SKM-1 (cell line): ENCODE measurements at regions not wholly inside any gene's neighbourhood (a gene's known extent, or its start where the extent isn't known, plus 50 kb on each side); places are given as distances from the start of the nearest gene placed in this dataset.

ENCODE experiments used
- DNase-seq: peaks from one replicate; lab custom pipeline; 2025; ENCODE audit not compliant: unreplicated experiment; lab: John Stamatoyannopoulos, UW

DNA sequence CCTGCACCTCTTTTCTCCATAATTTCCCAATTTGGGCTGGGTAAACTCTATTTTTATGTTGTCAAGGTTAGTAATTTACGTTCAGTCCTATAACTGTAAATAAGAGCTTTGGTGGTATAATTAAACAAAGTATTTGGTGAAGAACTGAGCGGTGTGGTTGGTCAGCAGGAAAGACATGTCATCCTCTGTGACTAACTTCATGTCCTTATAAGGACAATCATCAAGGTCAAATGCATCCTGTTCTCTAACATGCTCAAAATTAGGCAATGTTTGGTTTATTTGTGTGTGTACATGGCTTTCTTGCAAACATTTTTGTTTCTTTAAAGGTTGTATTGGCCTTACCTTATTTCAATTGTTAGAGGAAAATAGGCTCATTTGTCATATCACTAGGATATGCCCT lies 121.5 kb upstream of the NABP1 start:
- DNase-seq, result no peak

DNA sequence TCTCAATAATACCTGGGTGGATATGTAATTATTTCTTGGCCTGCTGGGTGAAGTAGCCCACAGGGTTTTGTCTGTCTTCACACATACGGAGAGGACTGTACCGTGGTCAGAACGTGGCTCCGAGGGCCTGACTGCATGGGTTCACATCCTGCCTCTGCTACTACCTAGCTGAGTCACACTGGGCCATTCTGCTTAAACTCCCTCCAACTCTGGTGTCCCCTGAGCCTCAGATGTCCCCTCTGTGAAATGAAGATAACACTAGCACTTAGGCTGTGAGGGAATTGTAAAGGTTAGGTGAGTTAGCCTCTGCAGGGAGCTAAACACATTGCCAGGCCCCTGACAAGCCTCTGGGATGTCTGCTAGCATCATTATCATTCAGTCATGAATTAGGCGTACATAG lies 120.1 kb upstream of the NABP1 start:
- DNase-seq, result no peak

DNA sequence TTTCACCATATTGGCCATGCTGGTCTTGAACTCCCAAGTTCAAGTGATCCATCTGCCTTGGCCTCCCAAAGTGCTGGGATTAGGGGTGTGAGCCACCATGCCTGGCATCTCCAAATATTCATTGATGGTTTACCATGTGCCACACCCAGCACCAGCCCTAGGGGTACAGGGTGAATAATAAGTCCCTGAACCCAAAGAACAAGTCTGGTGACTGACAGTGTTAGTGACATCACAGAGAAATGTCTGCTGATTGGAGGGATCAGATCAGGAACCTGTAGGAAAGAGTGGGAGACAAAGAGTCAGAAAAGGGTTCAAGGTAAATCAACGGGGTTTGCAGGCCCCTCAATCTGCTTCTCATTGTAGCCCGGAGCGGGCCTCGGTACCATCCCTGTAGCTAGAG lies 118.4 kb upstream of the NABP1 start:
- no peak for DNase-seq

DNA sequence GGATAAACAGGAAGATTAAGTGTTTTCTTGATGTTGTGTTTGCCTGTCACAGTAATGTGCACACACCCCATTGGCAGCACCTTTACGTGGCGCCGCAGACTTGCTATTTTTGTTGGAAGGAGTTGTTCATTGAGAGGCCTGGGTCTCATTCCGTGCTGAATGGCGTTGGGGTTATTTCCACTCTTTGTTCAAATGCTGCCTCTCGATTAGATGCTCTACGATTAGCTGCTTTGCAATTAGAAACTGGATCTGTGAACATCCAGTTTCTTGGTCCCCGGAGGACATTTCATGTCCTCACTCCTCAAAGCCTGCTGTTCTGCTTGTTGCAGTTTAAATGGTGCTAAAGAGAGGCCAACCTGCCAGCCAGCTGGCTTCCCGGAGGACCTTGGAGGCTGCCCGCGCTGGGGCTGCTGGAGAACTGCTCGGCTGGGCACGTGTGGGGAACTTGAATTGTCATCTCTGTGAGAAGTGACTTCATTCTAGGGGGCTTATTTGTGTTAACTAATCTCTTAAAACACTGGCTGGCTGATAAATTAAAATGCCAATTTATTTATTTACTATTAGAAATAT lies 117.4 kb upstream of the NABP1 start:
- DNase-seq, result no peak

DNA sequence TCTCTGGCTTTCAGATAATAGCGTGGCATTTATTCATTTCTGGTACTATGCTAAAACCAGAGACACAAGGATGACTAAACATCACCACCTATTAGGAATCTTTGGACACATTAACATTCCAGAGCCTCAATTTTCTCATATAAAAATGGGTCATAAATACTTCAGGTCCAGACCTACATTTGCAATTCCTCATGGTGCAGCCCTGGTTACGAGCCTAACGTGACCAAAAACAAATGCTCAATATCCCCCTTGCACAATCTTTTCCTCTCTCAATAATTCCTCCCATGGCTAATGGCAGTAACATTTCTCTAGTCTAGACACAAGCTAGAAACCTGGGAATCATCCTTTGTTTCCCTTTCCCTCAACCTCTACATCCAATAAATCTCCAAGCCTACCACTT lies 112.8 kb upstream of the NABP1 start:
- no peak for DNase-seq

DNA sequence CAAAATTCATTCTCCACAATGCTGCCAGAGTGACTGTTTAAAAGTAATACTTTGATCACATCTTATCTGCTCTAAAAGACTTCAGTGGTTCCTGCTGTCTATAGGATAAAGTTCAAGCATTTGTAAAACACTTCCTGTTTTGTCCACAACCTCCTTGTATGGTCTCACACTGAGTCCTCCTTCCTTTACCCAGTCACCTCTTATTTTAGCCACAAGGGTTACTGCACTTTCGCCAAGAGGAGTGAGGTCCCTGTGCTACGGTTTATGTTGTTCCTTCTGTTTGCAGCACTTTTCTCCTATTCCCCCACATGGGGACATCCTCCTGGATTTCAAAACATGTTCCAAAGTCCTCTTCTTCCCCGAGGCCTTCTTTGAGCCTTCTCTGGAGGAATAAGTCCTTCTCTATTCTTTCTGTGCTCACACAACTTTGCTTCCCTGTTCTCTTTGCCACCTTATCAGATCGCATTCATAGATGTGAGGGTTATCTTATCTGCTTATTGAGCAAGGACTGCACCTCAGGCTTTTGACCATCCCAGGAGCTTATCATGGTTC lies 112.2 kb upstream of the NABP1 start:
- peak; percentile 66 for DNase-seq

DNA sequence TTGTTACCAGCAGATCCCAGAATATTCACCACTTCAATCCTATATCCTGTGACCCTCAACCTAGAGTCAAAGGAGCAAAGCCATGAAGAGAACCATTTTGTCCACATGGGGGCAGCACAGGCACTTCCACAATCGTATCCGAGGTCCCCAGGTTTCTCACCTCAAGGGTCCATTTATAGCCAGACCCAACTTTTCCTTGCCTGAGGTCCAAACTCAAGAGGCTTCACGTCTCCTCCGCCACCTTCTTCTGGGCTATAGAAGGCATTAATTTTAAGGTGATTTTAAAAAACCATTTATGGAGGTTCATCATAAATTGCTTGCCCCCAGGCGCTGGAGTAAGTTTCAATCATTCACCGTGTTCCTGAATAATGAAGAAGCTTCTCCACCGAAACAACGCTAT lies 111.6 kb upstream of the NABP1 start:
- DNase-seq, result peak; percentile 55

DNA sequence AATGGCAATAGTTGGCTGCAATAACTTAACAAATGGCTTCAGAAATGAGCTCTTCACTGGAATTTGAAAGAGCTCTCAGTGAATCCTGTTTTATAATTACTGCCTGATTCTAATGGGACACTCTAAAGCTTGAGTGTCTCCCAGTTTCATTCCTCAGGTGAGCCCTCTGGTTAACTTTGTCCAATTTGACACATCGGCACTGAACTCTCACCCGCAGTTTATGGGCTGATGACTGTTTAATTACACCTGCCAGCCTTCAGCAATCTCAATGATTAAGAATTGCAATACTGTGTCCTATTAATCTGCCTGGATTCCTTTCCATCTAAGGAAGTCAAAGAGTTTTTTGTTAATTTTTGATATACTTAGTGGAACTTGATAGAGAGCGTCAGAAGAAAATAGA lies 110.7 kb upstream of the NABP1 start:
- DNase-seq, result no peak

DNA sequence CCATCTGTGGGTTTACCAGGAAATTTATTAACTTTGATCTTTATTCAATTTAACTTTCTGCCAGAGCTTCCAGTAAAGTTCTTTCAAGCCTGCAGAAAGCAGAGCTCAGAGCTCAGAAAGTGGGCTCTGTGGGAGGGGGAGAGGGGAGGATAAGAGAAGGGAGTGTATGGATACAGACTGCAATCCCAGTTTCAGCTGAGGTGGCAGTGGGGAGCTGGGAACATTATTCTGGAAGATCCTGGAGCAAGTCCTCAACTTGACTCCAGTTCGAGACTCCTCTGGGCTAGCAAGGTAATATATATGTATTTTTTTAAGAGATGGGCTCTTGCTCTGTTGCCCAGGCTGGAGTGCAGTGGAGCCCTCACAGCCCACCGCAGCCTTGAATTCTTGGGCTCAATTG lies 108.9 kb upstream of the NABP1 start:
- peak; percentile 50 for DNase-seq

DNA sequence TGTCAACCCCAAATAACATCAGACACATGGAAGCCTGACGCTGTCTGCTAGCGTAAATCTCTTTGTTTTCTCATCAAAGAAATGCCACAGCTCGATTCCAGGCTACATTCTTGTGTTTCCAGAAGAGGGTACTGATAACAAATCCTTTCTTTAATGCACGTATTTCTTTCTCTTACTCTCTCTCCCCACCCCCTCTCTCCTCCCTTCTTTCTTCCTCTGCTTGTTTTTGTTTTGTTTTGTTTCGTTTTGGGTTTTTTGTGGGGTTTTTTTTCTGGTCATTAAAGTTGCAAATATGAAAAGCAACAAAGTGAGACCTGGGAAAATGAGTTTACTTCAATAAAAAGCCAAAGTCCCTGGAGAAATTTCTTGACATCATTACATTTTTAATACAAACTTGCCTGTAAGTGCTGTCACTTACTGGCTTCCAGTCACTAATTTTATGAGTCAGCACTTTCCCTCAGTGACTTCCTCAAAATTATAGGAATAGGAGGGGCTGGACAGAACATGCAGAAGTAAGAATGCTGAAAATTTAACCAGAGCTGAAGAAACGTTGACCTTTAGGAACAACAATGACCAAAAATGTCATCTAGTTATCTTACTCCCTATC lies 106.7 kb upstream of the NABP1 start:
- peak; percentile 73 for DNase-seq

DNA sequence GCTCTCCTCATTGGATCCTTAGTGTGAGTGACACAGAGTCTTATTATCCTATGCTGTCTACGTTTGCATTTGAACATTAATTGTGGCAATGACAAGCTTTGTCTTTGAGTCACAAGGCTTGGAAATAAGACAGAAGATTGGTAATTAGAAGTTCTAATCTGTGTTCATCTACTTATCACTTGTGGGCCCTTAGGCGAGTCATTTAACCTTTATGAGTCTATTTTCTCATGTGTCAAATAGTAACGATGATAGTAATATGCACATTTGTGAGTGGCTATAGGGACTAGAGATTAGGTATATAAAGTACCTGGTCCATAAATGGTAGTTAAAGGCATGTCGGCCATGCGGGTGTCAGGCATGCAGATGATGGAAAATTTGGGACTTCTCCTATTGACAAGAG lies 105.6 kb upstream of the NABP1 start:
- DNase-seq, result no peak

DNA sequence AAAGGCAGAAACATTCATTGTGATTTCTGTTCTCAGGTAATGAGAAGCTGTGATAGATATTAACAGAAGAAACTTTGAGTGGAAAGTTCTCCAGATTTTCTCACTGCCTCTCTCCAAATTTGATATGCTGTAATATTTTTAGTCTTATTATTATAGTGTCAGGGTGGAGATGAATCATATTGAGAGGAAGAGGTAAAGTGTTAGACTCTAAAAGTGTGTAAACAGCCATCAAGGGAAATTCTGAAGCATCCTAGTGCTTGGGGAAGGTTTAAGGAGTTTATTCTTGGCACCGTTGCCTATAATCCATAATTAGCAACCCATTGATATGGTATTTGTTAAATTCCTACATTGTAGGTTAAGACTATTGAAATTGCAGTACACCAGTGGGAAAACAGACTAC lies 104.7 kb upstream of the NABP1 start:
- DNase-seq, result no peak

DNA sequence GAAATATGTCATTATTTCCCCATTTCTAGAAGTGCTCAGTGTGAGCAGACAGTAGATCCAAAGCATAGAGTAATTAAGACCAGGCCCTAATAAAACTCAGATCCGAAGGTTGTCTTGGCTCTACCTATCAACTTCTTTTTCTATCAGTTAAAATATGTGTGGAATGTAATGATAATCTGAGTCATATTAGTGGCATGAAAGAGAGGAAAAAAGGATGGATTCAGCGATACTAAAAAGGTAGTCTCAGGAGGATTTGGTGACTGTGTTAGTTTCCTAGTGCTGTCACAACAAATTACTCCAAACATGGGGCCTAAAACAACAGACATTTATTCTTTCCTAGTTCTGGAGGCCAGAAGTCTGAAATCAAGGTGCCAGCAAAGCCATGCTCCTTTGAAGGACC lies 103.7 kb upstream of the NABP1 start:
- no peak for DNase-seq

DNA sequence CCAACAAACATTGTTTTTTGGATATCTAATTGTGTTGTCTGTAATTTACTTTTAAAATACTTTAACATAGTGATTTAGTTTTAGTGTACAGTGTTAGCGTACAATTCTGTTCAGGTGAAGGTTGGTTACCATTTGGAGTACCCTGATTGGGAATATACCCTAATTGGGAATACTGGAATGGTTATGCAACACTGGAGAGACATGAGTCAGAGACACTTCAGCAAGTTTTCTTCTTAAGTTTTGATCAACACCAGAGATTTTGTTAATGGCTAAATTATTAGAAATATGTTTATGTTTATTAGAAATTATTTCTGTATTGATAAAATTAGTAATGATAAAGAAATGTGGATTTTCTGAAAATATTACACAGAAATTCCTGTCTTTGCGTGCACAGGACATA lies 100.3 kb upstream of the NABP1 start:
- DNase-seq, result no peak

DNA sequence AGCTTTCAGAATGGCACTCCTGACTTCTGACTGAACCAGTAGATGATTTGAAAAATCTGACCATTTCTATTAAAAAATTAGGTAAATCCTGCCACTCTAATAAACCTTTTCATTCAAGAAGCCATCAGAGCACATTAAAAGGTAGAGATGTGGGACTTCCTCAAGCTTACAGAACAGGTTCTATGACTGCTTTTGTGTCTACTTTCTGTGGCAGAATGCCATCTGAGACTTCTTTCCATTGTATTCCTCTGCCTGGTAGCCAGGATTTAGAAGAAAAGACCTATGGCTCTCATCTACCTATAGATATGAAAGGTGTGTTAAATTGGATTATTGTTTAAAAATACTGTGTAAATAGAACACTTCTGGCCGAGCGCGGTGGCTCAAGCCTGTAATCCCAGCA lies 99.9 kb upstream of the NABP1 start:
- DNase-seq, result no peak

DNA sequence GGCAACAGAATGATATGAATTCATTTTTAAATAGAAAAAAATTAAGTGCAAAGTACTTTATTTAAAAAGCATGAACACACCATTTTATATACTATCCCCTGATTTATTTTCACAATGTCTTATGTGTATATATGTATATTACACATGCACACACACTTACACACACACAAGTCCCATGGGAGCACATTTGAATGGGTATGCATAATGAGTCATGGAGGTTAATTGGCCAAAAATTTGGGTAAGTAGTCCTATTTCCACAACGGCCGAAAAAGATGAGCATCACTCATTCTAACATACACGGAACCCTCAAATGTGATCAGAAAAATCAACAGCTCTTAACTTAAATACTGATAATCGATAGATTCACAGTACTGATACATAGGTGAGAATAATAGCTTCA lies 97.4 kb upstream of the NABP1 start:
- DNase-seq, result no peak

DNA sequence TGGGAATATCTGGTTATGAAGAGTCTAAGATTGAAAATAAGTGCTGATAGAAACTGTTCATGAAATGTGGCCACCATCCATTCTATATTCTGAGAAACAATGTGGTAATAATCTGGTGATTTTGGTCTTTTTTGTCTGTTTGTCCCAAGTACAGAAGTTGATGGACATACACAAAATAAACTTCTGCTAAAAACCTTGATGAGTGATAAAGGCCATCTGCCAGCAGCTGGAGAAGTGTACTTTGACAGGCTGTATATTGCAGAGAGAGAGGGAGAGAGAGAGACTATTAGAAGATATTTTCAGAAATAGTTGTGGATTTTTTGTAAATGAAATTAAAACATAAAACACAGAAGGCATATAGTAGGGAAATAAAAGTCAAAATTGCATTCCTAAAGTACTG lies 96.9 kb upstream of the NABP1 start:
- no peak for DNase-seq

DNA sequence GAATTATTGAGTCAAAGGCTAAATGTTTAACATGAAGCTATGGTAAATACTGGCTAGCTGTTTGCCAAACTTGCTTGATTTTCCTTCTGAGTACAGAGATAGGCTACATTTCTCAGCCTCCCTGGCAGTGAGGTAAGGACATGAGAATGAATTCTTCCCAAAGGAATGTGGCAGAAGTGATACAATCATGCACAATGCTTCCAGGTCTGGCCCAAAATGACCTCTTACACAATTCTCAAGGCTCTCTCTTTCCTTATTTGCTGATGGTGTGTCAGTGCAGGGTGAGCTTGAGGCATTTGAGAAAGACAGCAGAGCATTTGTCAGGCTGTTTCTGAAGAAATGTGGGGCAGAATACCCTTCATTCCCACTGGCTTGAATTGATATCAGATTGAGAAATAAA lies 95.6 kb upstream of the NABP1 start:
- no peak for DNase-seq

DNA sequence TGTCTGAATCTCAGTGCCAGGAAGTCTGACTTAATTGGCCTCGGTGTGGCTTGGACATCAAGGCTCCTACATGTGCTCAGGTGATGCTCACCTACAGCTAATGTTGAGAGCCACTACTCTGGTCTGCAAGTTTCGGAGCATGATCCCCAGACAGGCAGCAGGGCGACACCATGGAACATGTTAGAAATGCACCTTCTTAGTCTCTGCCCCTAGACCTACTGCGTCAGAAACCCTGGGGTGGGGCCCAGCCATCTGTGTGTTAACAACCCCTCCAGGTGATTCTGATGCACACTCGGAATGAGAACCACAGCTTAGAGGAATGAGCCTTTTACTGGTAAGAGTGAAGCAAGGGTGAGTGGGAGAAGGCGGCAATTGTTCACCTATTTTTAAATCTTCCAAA lies 86.9 kb upstream of the NABP1 start:
- no peak for DNase-seq

DNA sequence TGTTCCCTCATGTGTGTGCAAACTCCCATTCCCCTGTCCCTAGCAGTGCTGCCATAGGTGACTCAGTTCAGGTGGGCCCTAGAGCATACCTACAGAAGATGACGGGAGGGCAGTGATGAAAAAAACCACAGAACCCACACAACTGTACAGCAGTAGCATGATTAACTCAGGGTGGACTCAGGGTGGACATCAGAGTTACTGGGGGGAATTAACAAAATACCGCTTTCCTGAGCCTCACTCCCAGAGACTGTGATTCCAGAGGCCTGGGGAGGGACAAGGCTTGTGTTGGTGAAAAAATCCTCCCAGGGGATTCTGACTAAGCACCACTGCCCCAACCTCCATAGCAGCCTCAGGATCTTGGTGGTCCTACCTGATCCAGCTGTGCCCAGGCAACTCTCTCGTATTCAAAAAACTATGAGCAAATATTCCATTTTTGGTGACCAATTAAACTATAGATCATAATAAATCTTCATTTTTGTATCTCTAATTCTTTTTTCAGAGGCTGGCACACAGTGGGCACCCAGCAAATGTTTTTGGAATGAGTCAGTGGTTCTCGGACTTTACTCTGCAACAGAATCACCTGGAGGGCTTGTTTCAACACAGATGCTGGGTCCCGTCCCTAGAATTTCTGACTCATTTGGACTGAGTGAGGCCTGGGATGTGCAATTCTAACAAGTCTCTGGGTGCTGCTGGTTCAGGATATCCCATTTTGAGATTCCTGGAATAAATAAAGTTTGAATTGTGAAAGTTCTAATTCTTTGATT lies 84.1 kb upstream of the NABP1 start:
- no peak for DNase-seq

DNA sequence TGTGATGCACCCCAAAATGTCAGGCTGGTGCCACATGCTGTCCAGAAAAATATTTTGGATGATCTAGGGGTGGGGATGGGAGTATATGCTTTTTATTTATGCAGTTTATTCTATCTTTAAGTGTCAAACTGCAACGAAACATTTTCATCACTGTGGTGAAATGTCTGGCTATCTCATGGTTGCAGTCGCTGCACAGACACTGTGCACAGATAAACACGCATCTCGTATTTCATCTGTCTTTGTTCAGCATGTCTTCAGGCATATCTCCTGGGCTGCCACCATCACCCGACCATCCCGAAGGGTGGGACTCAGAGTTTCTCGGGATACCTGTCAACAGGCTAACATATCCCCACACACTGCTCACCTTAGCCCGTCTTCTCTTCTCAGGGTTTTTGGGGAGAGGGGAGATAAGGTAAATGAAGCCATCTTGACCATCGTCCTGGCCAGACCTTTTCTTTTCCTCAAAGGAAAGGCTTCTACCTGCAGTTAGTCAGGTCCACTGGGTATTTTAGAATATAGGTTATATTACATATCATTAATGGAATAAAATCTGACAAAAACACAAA lies 80.7 kb upstream of the NABP1 start:
- no peak for DNase-seq

DNA sequence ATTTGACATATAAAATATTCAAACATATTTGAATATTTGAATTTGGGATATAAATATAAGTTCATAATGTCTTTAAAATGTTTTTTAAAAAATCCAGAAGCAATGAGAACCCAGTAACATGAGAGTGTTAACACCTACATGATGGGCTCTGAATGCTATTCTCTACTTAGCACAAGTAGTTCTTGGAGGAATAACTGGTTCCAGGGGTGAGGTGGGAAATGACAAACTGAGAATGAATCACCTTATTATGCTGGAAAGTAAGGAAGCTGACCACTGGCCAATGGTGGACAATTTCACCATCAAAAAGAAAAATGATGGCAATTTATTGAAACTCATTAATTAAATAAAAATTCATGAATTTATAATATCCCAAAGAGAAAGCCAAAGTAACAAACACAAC lies 79.6 kb upstream of the NABP1 start:
- no peak for DNase-seq
